Testis (tissue), 2 donors: ENCODE measurements at regions not wholly inside any gene's neighbourhood (a gene's known extent, or its start where the extent isn't known, plus 50 kb on each side); places are given as distances from the start of the nearest gene placed in this dataset.

ENCODE experiments used
- CTCF ChIP-seq, 3 experiments: fragments of 450-650 bp in 2 of 3; fragments of 200-600 bp in 1 of 3; sonication (generic) in 1 of 3; IDR thresholded peaks; one replicate each; pipeline ENCODE4 v1.5.1; 2016 to 2019; ENCODE audit warnings: antibody characterized with exemption in 3 of 3, mild to moderate bottlenecking in 2 of 3, moderate library complexity in 1 of 3
- POLR2A ChIP-seq: fragments of 450-650 bp; IDR thresholded peaks from one replicate; pipeline ENCODE4 v1.6.1; 2017; ENCODE audit warnings: antibody characterized with exemption, mild to moderate bottlenecking, moderate library complexity

DNA sequence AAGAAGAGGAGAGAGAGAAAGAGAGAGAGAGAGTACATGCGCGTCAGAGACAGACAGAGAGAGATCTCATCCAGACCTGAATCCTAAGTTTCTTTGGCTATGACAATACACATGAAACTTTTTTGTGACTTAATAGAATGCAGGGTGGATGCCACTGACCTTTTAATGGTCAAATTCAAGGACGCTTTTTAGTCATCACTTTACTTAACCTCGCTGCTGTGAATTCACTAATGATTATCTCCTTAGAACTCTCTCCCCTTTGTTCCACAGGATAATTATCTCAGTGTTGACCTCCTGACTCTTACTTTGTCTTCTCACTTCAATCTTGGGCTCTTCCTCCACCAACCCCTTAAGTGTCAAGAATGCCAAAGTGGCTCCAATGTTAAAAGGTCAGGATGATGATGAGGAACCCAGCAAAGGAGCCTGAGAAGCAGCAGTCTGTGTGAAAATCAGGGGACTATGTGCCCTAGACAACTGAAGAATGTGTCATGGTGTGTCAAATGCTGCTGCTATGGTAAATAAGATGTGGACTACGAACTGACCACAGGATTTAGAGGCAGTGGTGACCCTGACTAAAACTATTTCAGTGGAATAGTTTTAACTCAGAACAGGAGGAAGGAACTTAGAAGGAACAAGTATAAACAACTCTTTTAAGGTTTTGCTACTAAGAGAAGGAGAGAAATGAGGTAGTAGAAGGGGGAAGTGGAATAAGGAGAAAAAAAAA, 382.1 kb downstream of the ZEB2 start:
- TF ChIP-seq CTCF (IDR thresholded peaks at IDR 0.05) = no peak
- TF ChIP-seq POLR2A = no peak
